Hepatocyte (in vitro differentiated cells): ENCODE measurements at regions not wholly inside any gene's neighbourhood (a gene's known extent, or its start where the extent isn't known, plus 50 kb on each side); places are given as distances from the start of the nearest gene placed in this dataset.

Experiments
- CTCF ChIP-seq: fragments of 200-600 bp; sonication (generic); IDR thresholded peaks from 2 replicates; pipeline ENCODE4 v1.5.1; 2016; ENCODE audit warnings: antibody characterized with exemption, mild to moderate bottlenecking; ENCODE audit not compliant: poor library complexity
- EZH2phosphoT487 ChIP-seq: fragments of 200-600 bp; sonication (generic); IDR thresholded peaks from one replicate; pipeline ENCODE4 v1.6.1; 2018; ENCODE audit warnings: antibody characterized with exemption, mild to moderate bottlenecking, low read depth, moderate library complexity; ENCODE audit not compliant: unreplicated experiment, severe bottlenecking

- TF ChIP-seq CTCF (no peak), EZH2phosphoT487 (no peak)
Observed at GRCh38 chr11:110951037-110951949, 239.1 kb upstream of the ARHGAP20 start.
